Right cardiac atrium (tissue), 5 donors: ENCODE measurements at regions not wholly inside any gene's neighbourhood (a gene's known extent, or its start where the extent isn't known, plus 50 kb on each side); places are given as distances from the start of the nearest gene placed in this dataset.

Experiments
- ATAC-seq, 2 donors: fragments of 200-7000 bp; cut with Tn5 transposase; one replicate each; pipeline versions ENCODE4 v1.8.0 to v1.9.1; 2020; ENCODE audit warnings: moderate library complexity in 2 of 2, mild to moderate bottlenecking in 1 of 2
- DNase-seq, 3 donors: peaks; one replicate each; pipeline ENCODE4 v3.0.0-alpha.2; 2020
- H3K27ac ChIP-seq: one replicate; pipeline ENCODE4 v1.5.1; 2013; ENCODE audit warnings: mild to moderate bottlenecking, low read length, control low read depth, moderate library complexity
- H3K27me3 ChIP-seq: one replicate; pipeline ENCODE4 v1.6.1; 2013; ENCODE audit not compliant: control insufficient read depth, insufficient read depth
- H3K4me1 ChIP-seq: one replicate; pipeline ENCODE4 v1.6.1; 2013; ENCODE audit warnings: low read length; ENCODE audit not compliant: control insufficient read depth, insufficient read depth
- H3K4me3 ChIP-seq: one replicate; pipeline ENCODE4 v1.5.1; 2013; ENCODE audit warnings: low read length, control low read depth
- H3K9me3 ChIP-seq: one replicate; pipeline ENCODE4 v1.6.1; 2013; ENCODE audit warnings: low read length; ENCODE audit not compliant: control insufficient read depth
- WGBS: extraction: QIAGEN DNeasy Blood & Tissue Kit; methylation state at CpG from one replicate; pipeline ENCODE4 v1.1.7; 2013; 5-methylcytosine and 5-hydroxymethylcytosine counted together
- intact Hi-C, 4 donors: fragments of 100-400 bp; cut with DNase I; formaldehyde crosslinking; loops; one replicate each; pipeline versions ENCODE4 v1.11.0 to v1.14.0; 2022 to 2023
- donor health status: healthy with polysubstance abuse.
- donor health status: DM: no; HTN: yes; CAD: no.
- donor health status: DM: no; HTN: no; CAD: no.
- donor health status: DM: no; HTN: yes; CAD: no; lungs with severe emphysema.
- donor health status: DM: yes; HTN: yes; CAD: no.

GRCh38 chr4:130178106-130178505, 1082.2 kb downstream of the C4orf33 start:
- Histone ChIP-seq H3K4me1 (no peaks in the 10 kb centered on the region), H3K27ac (no peak overlapping the region), H3K4me3 (no peak overlapping the region), H3K27me3 (no peaks in the 10 kb centered on the region), H3K9me3 (no peaks in the 10 kb centered on the region)
- ATAC-seq (no peak), DNase-seq (no peak)
- intact Hi-C loops: no loop called here

GRCh38 chr4:130183096-130183495, 1087.1 kb downstream of the C4orf33 start:
- H3K27me3 ChIP-seq: no peaks in the 10 kb centered on the region
- no peak overlapping the region for H3K27ac ChIP-seq
- ATAC-seq (no peak), DNase-seq (no peak)
- 65% methylated on average over 2 of the region's 2 CpGs for WGBS
- no peaks in the 10 kb centered on the region for H3K9me3 ChIP-seq
- no peak overlapping the region for H3K4me3 ChIP-seq
- intact Hi-C loops: no loop called here
- H3K4me1 ChIP-seq: no peaks in the 10 kb centered on the region

- Histone ChIP-seq H3K4me1 (no peaks in the 10 kb centered on the region), H3K4me3 (no peak overlapping the region), H3K9me3 (no peaks in the 10 kb centered on the region), H3K27me3 (no peaks in the 10 kb centered on the region), H3K27ac (no peak overlapping the region)
- intact Hi-C loops: no loop called here
- WGBS: 83% methylated on average over 4 of the region's 4 CpGs
- DNase-seq (no peak), ATAC-seq (no peak)
These were observed 1087.8 kb downstream of the C4orf33 start for GRCh38 chr4:130183766-130184165.

GRCh38 chr4:130185123-130185522, 1089.2 kb downstream of the C4orf33 start:
- no peaks in the 10 kb centered on the region for H3K27me3 ChIP-seq
- H3K9me3 ChIP-seq: no peaks in the 10 kb centered on the region
- H3K4me3 ChIP-seq: no peak overlapping the region
- H3K4me1 ChIP-seq: no peaks in the 10 kb centered on the region
- DNase-seq (no peak), ATAC-seq (no peak)
- intact Hi-C loops: no loop called here
- H3K27ac ChIP-seq: no peak overlapping the region

- Histone ChIP-seq H3K9me3 (no peaks in the 10 kb centered on the region), H3K4me1 (no peaks in the 10 kb centered on the region), H3K4me3 (no peak overlapping the region), H3K27ac (no peak overlapping the region), H3K27me3 (no peaks in the 10 kb centered on the region)
- intact Hi-C loops: no loop called here
- ATAC-seq (no peak), DNase-seq (no peak)
- WGBS: 62% methylated on average over 3 of the region's 3 CpGs
These were observed 1091.0 kb downstream of the C4orf33 start for GRCh38 chr4:130186931-130187330.

GRCh38 chr4:130187587-130187986, 1091.6 kb downstream of the C4orf33 start:
- DNase-seq (no peak), ATAC-seq (no peak)
- intact Hi-C loops: no loop called here
- H3K4me1 ChIP-seq: no peaks in the 10 kb centered on the region
- H3K4me3 ChIP-seq: no peak overlapping the region
- H3K27me3 ChIP-seq: no peaks in the 10 kb centered on the region
- H3K9me3 ChIP-seq: no peaks in the 10 kb centered on the region
- no peak overlapping the region for H3K27ac ChIP-seq
- 89% methylated on average over 1 of the region's 1 CpG for WGBS

- no peak for DNase-seq
- H3K4me3 ChIP-seq: no peak overlapping the region
- no peak for ATAC-seq
- WGBS: 90% methylated on average over 3 of the region's 3 CpGs
- no peak overlapping the region for H3K27ac ChIP-seq
- H3K27me3 ChIP-seq: no peaks in the 10 kb centered on the region
- no peaks in the 10 kb centered on the region for H3K4me1 ChIP-seq
- H3K9me3 ChIP-seq: no peaks in the 10 kb centered on the region
- intact Hi-C loops: no loop called here
These were observed 1096.8 kb downstream of the C4orf33 start for GRCh38 chr4:130192787-130193186.

GRCh38 chr4:130197946-130198345, 1102.0 kb downstream of the C4orf33 start:
- Histone ChIP-seq H3K4me3 (no peak overlapping the region), H3K9me3 (no peaks in the 10 kb centered on the region), H3K4me1 (no peaks in the 10 kb centered on the region), H3K27me3 (no peaks in the 10 kb centered on the region), H3K27ac (no peak overlapping the region)
- intact Hi-C loops: no loop called here
- no peak for ATAC-seq
- no peak for DNase-seq

- no peak overlapping the region for H3K27ac ChIP-seq
- WGBS: 64% methylated on average over 3 of the region's 3 CpGs
- DNase-seq (no peak), ATAC-seq (no peak)
- H3K4me3 ChIP-seq: no peak overlapping the region
- no peaks in the 10 kb centered on the region for H3K27me3 ChIP-seq
- intact Hi-C loops: no loop called here
- no peaks in the 10 kb centered on the region for H3K4me1 ChIP-seq
- peaks cover 1% of the 10 kb centered on the region for H3K9me3 ChIP-seq
These were observed 1107.6 kb downstream of the C4orf33 start for GRCh38 chr4:130203571-130203970.

- Histone ChIP-seq H3K27ac (no peak overlapping the region), H3K4me1 (no peaks in the 10 kb centered on the region), H3K9me3 (no peaks in the 10 kb centered on the region), H3K27me3 (no peaks in the 10 kb centered on the region), H3K4me3 (no peak overlapping the region)
- intact Hi-C loops: no loop called here
- ATAC-seq (no peak), DNase-seq (no peak)
- WGBS: 25% methylated on average over 1 of the region's 1 CpG
These were observed 1114.9 kb downstream of the C4orf33 start for GRCh38 chr4:130210864-130211263.

GRCh38 chr4:130214268-130214667, 1118.3 kb downstream of the C4orf33 start:
- Histone ChIP-seq H3K27ac (no peak overlapping the region), H3K4me1 (no peaks in the 10 kb centered on the region), H3K9me3 (no peaks in the 10 kb centered on the region), H3K4me3 (no peak overlapping the region), H3K27me3 (no peaks in the 10 kb centered on the region)
- DNase-seq: no peak
- intact Hi-C loops: no loop called here
- ATAC-seq: no peak
- WGBS: 49% methylated on average over 3 of the region's 3 CpGs

- intact Hi-C loops: no loop called here
- Histone ChIP-seq H3K27me3 (no peaks in the 10 kb centered on the region), H3K4me3 (no peak overlapping the region), H3K27ac (no peak overlapping the region), H3K4me1 (no peaks in the 10 kb centered on the region), H3K9me3 (no peaks in the 10 kb centered on the region)
- WGBS: 63% methylated on average over 3 of the region's 3 CpGs
- DNase-seq (no peak), ATAC-seq (no peak)
These were observed 1137.6 kb downstream of the C4orf33 start for GRCh38 chr4:130233377-130234047.
